OCI-LY7 (cell line): ENCODE measurements at regions not wholly inside any gene's neighbourhood (a gene's known extent, or its start where the extent isn't known, plus 50 kb on each side); places are given as distances from the start of the nearest gene placed in this dataset.

Experiments used
- BruUV-seq: library from RNA; stranded (reverse); fragments of 400-500 nt; replicated peaks from 2 replicates; lab custom pipeline; 2021; lab: Mats Ljungman, UMichigan
- CTCF ChIA-PET: fragments of 300-600 bp; sonication (Branson Sonifier 250); formaldehyde crosslinking; loops from one replicate; lab custom pipeline; 2022; ENCODE audit warnings: antibody characterized with exemption; ENCODE audit not compliant: unreplicated experiment; lab: Charles Lee
- POLR2A ChIA-PET: fragments of 300-600 bp; sonication (Branson Sonifier 250); formaldehyde crosslinking; loops from one replicate; lab custom pipeline; 2022; ENCODE audit warnings: antibody characterized with exemption; lab: Charles Lee
- DNase-seq: peaks from one replicate; pipeline ENCODE4 v3.0.0-alpha.2; 2015; ENCODE audit warnings: low spot score
- H2AFZ ChIP-seq: fragments of 200-600 bp; sonication (generic), shearing (Covaris generic); 2 replicates; pipeline ENCODE4 v1.6.1; 2014; ENCODE audit warnings: mild to moderate bottlenecking, antibody characterized with exemption, low read length, moderate library complexity
- H3K27ac ChIP-seq: fragments of 200-600 bp; sonication (generic); 2 replicates; pipeline ENCODE4 v1.5.1; 2014; ENCODE audit warnings: mixed run types, low read depth, mild to moderate bottlenecking, moderate library complexity, low read length, inconsistent platforms; ENCODE audit not compliant: poor library complexity, severe bottlenecking
- H3K36me3 ChIP-seq: fragments of 200-600 bp; sonication (generic); 2 replicates; pipeline ENCODE4 v1.6.1; 2014; ENCODE audit warnings: mild to moderate bottlenecking, antibody characterized with exemption, low read length, moderate library complexity, mixed read lengths; ENCODE audit not compliant: insufficient read depth
- H3K4me1 ChIP-seq: fragments of 200-600 bp; sonication (generic); 2 replicates; pipeline ENCODE4 v1.5.1; 2014; ENCODE audit warnings: mild to moderate bottlenecking, low read length; ENCODE audit not compliant: insufficient read depth, poor library complexity, severe bottlenecking
- H3K4me2 ChIP-seq: fragments of 200-600 bp; sonication (generic); 2 replicates; pipeline ENCODE4 v1.6.1; 2014; ENCODE audit warnings: mild to moderate bottlenecking, low read length
- H3K4me3 ChIP-seq: fragments of 200-600 bp; sonication (generic); 2 replicates; pipeline ENCODE4 v1.5.1; 2014; ENCODE audit warnings: mild to moderate bottlenecking, low read depth, low read length; ENCODE audit not compliant: poor library complexity, severe bottlenecking
- H3K79me2 ChIP-seq: fragments of 200-600 bp; sonication (generic); 2 replicates; pipeline ENCODE4 v1.6.1; 2016; ENCODE audit warnings: low read depth, mild to moderate bottlenecking, low read length, moderate library complexity, mixed read lengths; ENCODE audit not compliant: insufficient read depth
- H3K9me2 ChIP-seq: fragments of 200-600 bp; sonication (generic); 2 replicates; pipeline ENCODE4 v1.6.1; 2016; ENCODE audit warnings: mild to moderate bottlenecking, low read length, mixed read lengths; ENCODE audit not compliant: insufficient read depth
- H3K9me3 ChIP-seq: fragments of 200-600 bp; sonication (generic); 2 replicates; pipeline ENCODE4 v1.6.1; 2014; ENCODE audit warnings: mild to moderate bottlenecking, mixed run types, low read length, mixed read lengths
- H4K20me1 ChIP-seq: fragments of 200-600 bp; sonication (generic); 2 replicates; pipeline ENCODE4 v1.6.1; 2014; ENCODE audit warnings: mild to moderate bottlenecking, antibody characterized with exemption, low read length, moderate library complexity, mixed read lengths; ENCODE audit not compliant: insufficient read depth
- EZH2phosphoT487 ChIP-seq: fragments of 200-600 bp; sonication (generic); IDR thresholded peaks from 2 replicates; pipeline ENCODE4 v1.6.1; 2018; ENCODE audit warnings: low read depth, borderline replicate concordance, mild to moderate bottlenecking, mixed run types, antibody characterized with exemption, low read length, moderate library complexity, mixed read lengths
- intact Hi-C: fragments of 100-400 bp; cut with micrococcal nuclease; formaldehyde crosslinking; loops from one replicate; pipeline ENCODE4 v1.10.0; 2022; ENCODE audit not compliant: unreplicated experiment
- TF ChIP-seq, protein P1 (sequence below): fragments of 200-600 bp; sonication (generic); conservative IDR thresholded peaks from 2 replicates; pipeline ENCODE4 v1.5.1; 2014; ENCODE audit warnings: mild to moderate bottlenecking, antibody characterized with exemption, low read length, moderate library complexity, mixed read lengths

DNA sequence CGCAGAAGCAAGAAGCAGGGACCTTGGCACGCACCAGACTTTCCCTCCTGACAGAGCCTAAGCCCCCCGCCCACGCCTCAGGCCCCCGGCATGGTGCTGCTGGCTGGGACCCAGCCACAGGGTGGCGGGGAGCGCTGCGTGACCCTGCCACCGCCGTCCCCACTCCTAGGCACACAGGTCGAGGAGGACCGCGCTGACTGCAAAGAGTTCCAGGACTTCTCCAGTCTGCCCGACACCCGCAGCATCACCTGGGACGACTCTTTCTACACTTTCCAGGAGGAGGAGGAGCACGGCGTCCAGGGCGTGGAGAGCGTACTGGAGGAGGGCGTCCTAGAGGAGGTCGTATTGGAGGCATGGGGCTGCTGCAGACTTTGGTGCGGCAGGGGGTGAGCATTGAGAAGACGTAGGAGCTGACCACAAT, 103.7 kb downstream of the TRIM51G start:
- no TSS peak for BruUV-seq

DNA sequence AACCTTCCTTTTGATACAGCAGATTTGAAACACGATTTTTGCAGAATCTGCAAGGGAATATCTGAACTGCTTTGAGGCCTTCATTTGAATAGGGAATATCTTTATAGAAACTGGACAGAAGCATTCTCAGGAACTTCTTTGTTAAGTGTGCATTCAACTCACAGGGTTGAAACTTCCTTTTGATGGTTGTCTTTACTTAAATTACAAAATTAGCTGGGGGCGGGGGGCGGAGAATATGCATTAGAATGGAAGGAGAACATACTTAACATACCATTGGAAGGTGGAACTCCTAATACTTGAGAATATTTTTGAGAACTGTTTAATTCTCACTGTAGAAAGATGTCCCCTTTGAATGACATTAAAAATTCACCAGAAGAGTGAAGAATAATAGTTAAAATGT, 104.4 kb downstream of the TRIM51G start:
- intact Hi-C loops, result loop anchor here (10.0 kb wide), 1 partner anchor 124 kb away; no protein-coding TSS in a partner anchor
- TF ChIP-seq, protein P1, sequence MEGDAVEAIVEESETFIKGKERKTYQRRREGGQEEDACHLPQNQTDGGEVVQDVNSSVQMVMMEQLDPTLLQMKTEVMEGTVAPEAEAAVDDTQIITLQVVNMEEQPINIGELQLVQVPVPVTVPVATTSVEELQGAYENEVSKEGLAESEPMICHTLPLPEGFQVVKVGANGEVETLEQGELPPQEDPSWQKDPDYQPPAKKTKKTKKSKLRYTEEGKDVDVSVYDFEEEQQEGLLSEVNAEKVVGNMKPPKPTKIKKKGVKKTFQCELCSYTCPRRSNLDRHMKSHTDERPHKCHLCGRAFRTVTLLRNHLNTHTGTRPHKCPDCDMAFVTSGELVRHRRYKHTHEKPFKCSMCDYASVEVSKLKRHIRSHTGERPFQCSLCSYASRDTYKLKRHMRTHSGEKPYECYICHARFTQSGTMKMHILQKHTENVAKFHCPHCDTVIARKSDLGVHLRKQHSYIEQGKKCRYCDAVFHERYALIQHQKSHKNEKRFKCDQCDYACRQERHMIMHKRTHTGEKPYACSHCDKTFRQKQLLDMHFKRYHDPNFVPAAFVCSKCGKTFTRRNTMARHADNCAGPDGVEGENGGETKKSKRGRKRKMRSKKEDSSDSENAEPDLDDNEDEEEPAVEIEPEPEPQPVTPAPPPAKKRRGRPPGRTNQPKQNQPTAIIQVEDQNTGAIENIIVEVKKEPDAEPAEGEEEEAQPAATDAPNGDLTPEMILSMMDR, result no peak
- TF ChIP-seq EZH2phosphoT487, result no peak

More for the DNA sequence above, 103.7 kb downstream of the TRIM51G start:
- POLR2A ChIA-PET, result no interaction called here
- Histone ChIP-seq H3K4me1 (no peaks in the 10 kb centered on the region), H3K4me2 (no peak overlapping the region), H3K36me3 (no peaks in the 10 kb centered on the region), H2AFZ (no peak overlapping the region), H3K27ac (no peak overlapping the region), H3K79me2 (no peaks in the 10 kb centered on the region), H4K20me1 (no peaks in the 10 kb centered on the region), H3K4me3 (no peak overlapping the region), H3K9me3 (no peaks in the 10 kb centered on the region), H3K9me2 (no peaks in the 10 kb centered on the region)
- CTCF ChIA-PET, result no interaction called here
- TF ChIP-seq, protein P1, result no peak
- no peak for TF ChIP-seq EZH2phosphoT487
- DNase-seq, result no peak
- intact Hi-C loops, result no loop called here

More for the DNA sequence above, 104.4 kb downstream of the TRIM51G start:
- Histone ChIP-seq H3K36me3 (no peaks in the 10 kb centered on the region), H3K4me3 (no peak overlapping the region), H3K79me2 (no peaks in the 10 kb centered on the region), H4K20me1 (no peaks in the 10 kb centered on the region), H3K4me1 (no peaks in the 10 kb centered on the region), H3K27ac (no peak overlapping the region), H2AFZ (no peak overlapping the region), H3K9me2 (no peaks in the 10 kb centered on the region), H3K9me3 (no peaks in the 10 kb centered on the region), H3K4me2 (no peak overlapping the region)
- no TSS peak for BruUV-seq
- ChIA-PET POLR2A (no interaction called here), CTCF (no interaction called here)
- DNase-seq, result no peak
